ENCODE measurements at regions not wholly inside any gene's neighbourhood (a gene's known extent, or its start where the extent isn't known, plus 50 kb on each side); places are given as distances from the start of the nearest gene placed in this dataset.

- no peak for TF ChIP-seq CTCF (IDR thresholded peaks at IDR 0.05; ENCODE audit: low read depth, low read length, poor library complexity, severe bottlenecking)
- no peak for TF ChIP-seq EZH2phosphoT487 (IDR thresholded peaks at IDR 0.05; ENCODE audit: borderline replicate concordance, low read length)
Measured at GRCh38 chr16:85527042-85527766, 85.9 kb upstream of the GSE1 start.
